HepG2 (cell line): ENCODE measurements at regions not wholly inside any gene's neighbourhood (a gene's known extent, or its start where the extent isn't known, plus 50 kb on each side); places are given as distances from the start of the nearest gene placed in this dataset.

Experiments used
- ATAC-seq: fragments of 200-7000 bp; cut with Tn5 transposase; 3 replicates; pipeline ENCODE4 v1.9.1; 2020; ENCODE audit warnings: mild to moderate bottlenecking, moderate library complexity
- BruUV-seq: library from RNA; stranded (reverse); fragments of 400-500 nt; replicated peaks from 2 replicates; lab custom pipeline; 2021; lab: Mats Ljungman, UMichigan
- CTCF ChIA-PET: fragments of 300-600 bp; formaldehyde crosslinking; extraction: SDS; loops from one replicate; lab custom pipeline; 2021; ENCODE audit warnings: low total read pairs, inconsistent platforms, low intra/inter-chr PET ratio; lab: Yijun Ruan, JAX
- POLR2A ChIA-PET: fragments of 350-600 bp; sonication (Branson Sonifier 250); formaldehyde crosslinking; loops from one replicate; lab custom pipeline; 2020; ENCODE audit warnings: antibody characterized with exemption, inconsistent platforms; lab: Yijun Ruan, JAX
- DNase-seq: peaks from one replicate; pipeline ENCODE4 v3.0.0-alpha.2; 2015; ENCODE audit warnings: low spot score
- FAIRE-seq: peaks from 3 replicates; lab custom pipeline; 2011; peaks lifted over from hg19 to GRCh38; lab: Jason Lieb, UNC
- H2AFZ ChIP-seq: one replicate; pipeline ENCODE4 v1.6.1; 2011; ENCODE audit warnings: low read length, inconsistent platforms
- H3K27ac ChIP-seq: fragments of 300-600 bp; 3 replicates; pipeline ENCODE4 v1.8.0; 2011; ENCODE audit warnings: mixed run types, mild to moderate bottlenecking, mixed read lengths, low read length, inconsistent platforms; ENCODE audit not compliant: insufficient read depth; ENCODE audit errors: extremely low read length
- H3K27me3 ChIP-seq, 2 experiments: fragments of 200-600 bp in 1 of 2; 2 replicates in 1 of 2; 3 replicates in 1 of 2; pipeline versions ENCODE4 v1.6.0 to v1.8.0; 2011; ENCODE audit warnings: low read length in 2 of 2, mild to moderate bottlenecking in 2 of 2, moderate library complexity in 2 of 2, inconsistent platforms in 1 of 2; ENCODE audit not compliant: insufficient read depth in 2 of 2, control insufficient read depth in 1 of 2
- H3K36me3 ChIP-seq, 2 experiments: fragments of 200-600 bp in 1 of 2; replicated peaks in 1 of 2; 2 replicates in 1 of 2; 3 replicates in 1 of 2; pipeline versions ENCODE4 v1.5.1 to v1.8.0; 2011; ENCODE audit warnings: low read length in 2 of 2, inconsistent platforms in 1 of 2; ENCODE audit not compliant: insufficient read depth in 2 of 2, control insufficient read depth in 1 of 2
- H3K4me1 ChIP-seq: 2 replicates; pipeline ENCODE4 v1.5.1; 2012; ENCODE audit warnings: low read length, inconsistent platforms; ENCODE audit not compliant: insufficient read depth
- H3K4me2 ChIP-seq: 2 replicates; pipeline ENCODE4 v1.6.0; 2011; ENCODE audit warnings: low read depth, low read length, inconsistent platforms
- H3K4me3 ChIP-seq, 3 experiments: fragments of 200-600 bp in 1 of 3; sonication (generic), shearing (Covaris generic) in 1 of 3; replicated peaks in 1 of 3; 2 replicates each; pipeline ENCODE4 v1.5.1; 2011 to 2016; ENCODE audit warnings: low read length in 3 of 3, inconsistent platforms in 2 of 3, low read depth in 2 of 3, mild to moderate bottlenecking in 2 of 3, control low read depth in 1 of 3, mixed read lengths in 1 of 3; ENCODE audit not compliant: insufficient read depth in 1 of 3
- H3K79me2 ChIP-seq: one replicate; pipeline ENCODE4 v1.6.1; 2011; ENCODE audit warnings: low read length, inconsistent platforms; ENCODE audit not compliant: insufficient read depth
- H3K9ac ChIP-seq: 2 replicates; pipeline ENCODE4 v1.6.0; 2011; ENCODE audit warnings: mild to moderate bottlenecking, low read depth, low read length, inconsistent platforms; ENCODE audit not compliant: insufficient read depth
- H3K9me3 ChIP-seq: 2 replicates; pipeline ENCODE4 v1.5.1; 2012; ENCODE audit warnings: mild to moderate bottlenecking, low read length
- H4K20me1 ChIP-seq: 2 replicates; pipeline ENCODE4 v1.6.0; 2011; ENCODE audit warnings: inconsistent platforms, mild to moderate bottlenecking, low read length, moderate library complexity; ENCODE audit not compliant: insufficient read depth
- CTCF ChIP-seq: sonication (generic); formaldehyde crosslinking; IDR thresholded peaks from 2 replicates; pipeline ENCODE4 v1.5.0; 2020; ENCODE audit warnings: mild to moderate bottlenecking, missing genetic modification reagents, moderate library complexity
- ELF3 ChIP-seq: IDR thresholded peaks from 2 replicates; pipeline ENCODE4 v1.6.1; 2016; ENCODE audit warnings: missing genetic modification reagents, missing compliant biosample characterization
- EP300 ChIP-seq, 3 experiments: sonication (generic) in 1 of 3; formaldehyde crosslinking in 1 of 3; IDR thresholded peaks; 2 replicates each; pipeline versions ENCODE4 v1.5.1 to v1.6.1; 2011 to 2020; ENCODE audit warnings: low read depth in 2 of 3, low read length in 2 of 3, borderline replicate concordance in 1 of 3, improper control_type of control experiment in 1 of 3, mild to moderate bottlenecking in 1 of 3, missing genetic modification reagents in 1 of 3, moderate library complexity in 1 of 3
- HNF4A ChIP-seq: sonication (generic); formaldehyde crosslinking; IDR thresholded peaks from 2 replicates; pipeline ENCODE4 v1.4.0; 2020; ENCODE audit warnings: missing genetic modification reagents
- KLF6 ChIP-seq: IDR thresholded peaks from 2 replicates; pipeline ENCODE4 v1.8.0; 2016; ENCODE audit warnings: missing biosample characterization, missing genetic modification reagents
- PPARG ChIP-seq: conservative IDR thresholded peaks from 2 replicates; pipeline ENCODE4 v1.6.1; 2016; ENCODE audit warnings: missing biosample characterization, missing genetic modification reagents
- SP140L ChIP-seq: sonication (generic); formaldehyde crosslinking; IDR thresholded peaks from 2 replicates; pipeline ENCODE4 v1.4.0; 2020; ENCODE audit warnings: missing genetic modification reagents, borderline replicate concordance
- YEATS4 ChIP-seq: sonication (generic); formaldehyde crosslinking; IDR thresholded peaks from 2 replicates; pipeline ENCODE4 v1.4.0; 2020; ENCODE audit warnings: missing genetic modification reagents, borderline replicate concordance
- ZNF264 ChIP-seq: sonication (generic); formaldehyde crosslinking; IDR thresholded peaks from 2 replicates; pipeline ENCODE4 v1.4.0; 2020; ENCODE audit warnings: missing genetic modification reagents
- ZNF772 ChIP-seq: sonication (generic); formaldehyde crosslinking; IDR thresholded peaks from 2 replicates; pipeline ENCODE4 v1.5.0; 2020; ENCODE audit warnings: mild to moderate bottlenecking, missing genetic modification reagents
- WGBS: methylation state at CpG from one replicate; pipeline ENCODE4 v1.1.6; 2017; ENCODE audit warnings: low lambda C conversion rate; 5-methylcytosine and 5-hydroxymethylcytosine counted together
- in situ Hi-C: cut with HindIII; loops from 2 replicates; pipeline ENCODE4 v1.10.0; 2017; ENCODE audit warnings: low pct_unique_long_range_greater_than_20kb; ENCODE audit not compliant: extremely low pct_ligation_motif_present
- intact Hi-C: fragments of 100-400 bp; cut with micrococcal nuclease; formaldehyde crosslinking; loops from one replicate; pipeline ENCODE4 v1.10.0; 2022; ENCODE audit not compliant: unreplicated experiment
- TF ChIP-seq, protein P1 (sequence below): sonication (generic); formaldehyde crosslinking; IDR thresholded peaks from 2 replicates; pipeline ENCODE4 v1.4.0; 2020; ENCODE audit warnings: missing genetic modification reagents, borderline replicate concordance
- TF ChIP-seq, protein P2 (sequence below): sonication (generic); formaldehyde crosslinking; IDR thresholded peaks from 2 replicates; pipeline ENCODE4 v1.4.0; 2020; ENCODE audit warnings: mild to moderate bottlenecking, missing genetic modification reagents
- TF ChIP-seq, protein P3 (sequence below): sonication (generic); formaldehyde crosslinking; IDR thresholded peaks from 2 replicates; pipeline ENCODE4 v1.4.0; 2020; ENCODE audit warnings: missing genetic modification reagents, borderline replicate concordance
- TF ChIP-seq, protein P4 (sequence below): sonication (generic); formaldehyde crosslinking; IDR thresholded peaks from 2 replicates; pipeline ENCODE4 v1.4.0; 2020; ENCODE audit warnings: missing genetic modification reagents

DNA sequence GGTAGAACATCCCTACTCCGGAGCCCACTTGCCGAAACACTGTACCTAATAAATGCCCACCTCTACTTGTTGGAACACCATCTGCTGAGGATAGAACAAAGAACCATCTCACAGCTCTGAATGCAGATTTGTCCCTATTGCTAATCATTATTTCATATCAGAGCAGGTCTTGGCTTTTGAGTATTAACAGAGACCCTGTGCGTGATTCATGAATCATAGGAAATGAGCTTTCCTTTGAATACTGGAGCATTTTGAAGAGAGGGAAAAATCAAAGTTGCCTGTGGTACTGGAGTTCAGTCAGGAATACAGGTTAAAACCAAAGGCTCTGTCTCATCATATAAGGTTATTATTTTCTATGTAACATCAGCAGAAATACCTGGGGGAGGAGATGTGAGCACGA is 1132.3 kb downstream of the XPNPEP1 start:
- CTCF ChIA-PET = no interaction called here
- Histone ChIP-seq H3K79me2 (no peaks in the 10 kb centered on the region), H2AFZ (no peak overlapping the region), H3K36me3 (no peaks in the 10 kb centered on the region), H3K27me3 (no peaks in the 10 kb centered on the region), H3K9me3 (peaks cover 69% of the 10 kb centered on the region), H3K4me1 (no peaks in the 10 kb centered on the region), H3K27ac (no peak overlapping the region), H4K20me1 (no peaks in the 10 kb centered on the region), H3K4me3 (no peak overlapping the region), H3K4me2 (no peak overlapping the region), H3K9ac (no peak overlapping the region)
- DNase-seq (no peak), FAIRE-seq (no peak), ATAC-seq (no peak)
- BruUV-seq = no TSS peak
- WGBS = 76% methylated on average over 4 of the region's 4 CpGs
- in situ Hi-C loops = no loop called here
- POLR2A ChIA-PET = no interaction called here
- intact Hi-C loops = no loop called here
- TF ChIP-seq CTCF = no peak
- no peak for TF ChIP-seq EP300 (IDR thresholded peaks at IDR 0.05; ENCODE audit: low read depth in 2 of 2, low read length in 2 of 2)
- TF ChIP-seq EP300 (CRISPR knock-in tag; IDR thresholded peaks at IDR 0.05; ENCODE audit: borderline replicate concordance) = no peak
- TF ChIP-seq, protein P1, sequence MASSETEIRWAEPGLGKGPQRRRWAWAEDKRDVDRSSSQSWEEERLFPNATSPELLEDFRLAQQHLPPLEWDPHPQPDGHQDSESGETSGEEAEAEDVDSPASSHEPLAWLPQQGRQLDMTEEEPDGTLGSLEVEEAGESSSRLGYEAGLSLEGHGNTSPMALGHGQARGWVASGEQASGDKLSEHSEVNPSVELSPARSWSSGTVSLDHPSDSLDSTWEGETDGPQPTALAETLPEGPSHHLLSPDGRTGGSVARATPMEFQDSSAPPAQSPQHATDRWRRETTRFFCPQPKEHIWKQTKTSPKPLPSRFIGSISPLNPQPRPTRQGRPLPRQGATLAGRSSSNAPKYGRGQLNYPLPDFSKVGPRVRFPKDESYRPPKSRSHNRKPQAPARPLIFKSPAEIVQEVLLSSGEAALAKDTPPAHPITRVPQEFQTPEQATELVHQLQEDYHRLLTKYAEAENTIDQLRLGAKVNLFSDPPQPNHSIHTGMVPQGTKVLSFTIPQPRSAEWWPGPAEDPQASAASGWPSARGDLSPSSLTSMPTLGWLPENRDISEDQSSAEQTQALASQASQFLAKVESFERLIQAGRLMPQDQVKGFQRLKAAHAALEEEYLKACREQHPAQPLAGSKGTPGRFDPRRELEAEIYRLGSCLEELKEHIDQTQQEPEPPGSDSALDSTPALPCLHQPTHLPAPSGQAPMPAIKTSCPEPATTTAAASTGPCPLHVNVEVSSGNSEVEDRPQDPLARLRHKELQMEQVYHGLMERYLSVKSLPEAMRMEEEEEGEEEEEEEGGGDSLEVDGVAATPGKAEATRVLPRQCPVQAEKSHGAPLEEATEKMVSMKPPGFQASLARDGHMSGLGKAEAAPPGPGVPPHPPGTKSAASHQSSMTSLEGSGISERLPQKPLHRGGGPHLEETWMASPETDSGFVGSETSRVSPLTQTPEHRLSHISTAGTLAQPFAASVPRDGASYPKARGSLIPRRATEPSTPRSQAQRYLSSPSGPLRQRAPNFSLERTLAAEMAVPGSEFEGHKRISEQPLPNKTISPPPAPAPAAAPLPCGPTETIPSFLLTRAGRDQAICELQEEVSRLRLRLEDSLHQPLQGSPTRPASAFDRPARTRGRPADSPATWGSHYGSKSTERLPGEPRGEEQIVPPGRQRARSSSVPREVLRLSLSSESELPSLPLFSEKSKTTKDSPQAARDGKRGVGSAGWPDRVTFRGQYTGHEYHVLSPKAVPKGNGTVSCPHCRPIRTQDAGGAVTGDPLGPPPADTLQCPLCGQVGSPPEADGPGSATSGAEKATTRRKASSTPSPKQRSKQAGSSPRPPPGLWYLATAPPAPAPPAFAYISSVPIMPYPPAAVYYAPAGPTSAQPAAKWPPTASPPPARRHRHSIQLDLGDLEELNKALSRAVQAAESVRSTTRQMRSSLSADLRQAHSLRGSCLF = no peak
- TF ChIP-seq KLF6 (CRISPR knock-in tag) = no peak
- no peak for TF ChIP-seq ZNF772
- TF ChIP-seq, protein P2, sequence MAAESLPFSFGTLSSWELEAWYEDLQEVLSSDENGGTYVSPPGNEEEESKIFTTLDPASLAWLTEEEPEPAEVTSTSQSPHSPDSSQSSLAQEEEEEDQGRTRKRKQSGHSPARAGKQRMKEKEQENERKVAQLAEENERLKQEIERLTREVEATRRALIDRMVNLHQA (CRISPR knock-in tag) = no peak
- TF ChIP-seq, protein P3, sequence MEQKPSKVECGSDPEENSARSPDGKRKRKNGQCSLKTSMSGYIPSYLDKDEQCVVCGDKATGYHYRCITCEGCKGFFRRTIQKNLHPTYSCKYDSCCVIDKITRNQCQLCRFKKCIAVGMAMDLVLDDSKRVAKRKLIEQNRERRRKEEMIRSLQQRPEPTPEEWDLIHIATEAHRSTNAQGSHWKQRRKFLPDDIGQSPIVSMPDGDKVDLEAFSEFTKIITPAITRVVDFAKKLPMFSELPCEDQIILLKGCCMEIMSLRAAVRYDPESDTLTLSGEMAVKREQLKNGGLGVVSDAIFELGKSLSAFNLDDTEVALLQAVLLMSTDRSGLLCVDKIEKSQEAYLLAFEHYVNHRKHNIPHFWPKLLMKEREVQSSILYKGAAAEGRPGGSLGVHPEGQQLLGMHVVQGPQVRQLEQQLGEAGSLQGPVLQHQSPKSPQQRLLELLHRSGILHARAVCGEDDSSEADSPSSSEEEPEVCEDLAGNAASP (CRISPR knock-in tag) = no peak
- TF ChIP-seq ELF3 (CRISPR knock-in tag) = no peak
- TF ChIP-seq HNF4A (CRISPR knock-in tag) = no peak
- TF ChIP-seq SP140L (CRISPR knock-in tag) = no peak
- no peak for TF ChIP-seq YEATS4 (CRISPR knock-in tag)
- TF ChIP-seq, protein P4, sequence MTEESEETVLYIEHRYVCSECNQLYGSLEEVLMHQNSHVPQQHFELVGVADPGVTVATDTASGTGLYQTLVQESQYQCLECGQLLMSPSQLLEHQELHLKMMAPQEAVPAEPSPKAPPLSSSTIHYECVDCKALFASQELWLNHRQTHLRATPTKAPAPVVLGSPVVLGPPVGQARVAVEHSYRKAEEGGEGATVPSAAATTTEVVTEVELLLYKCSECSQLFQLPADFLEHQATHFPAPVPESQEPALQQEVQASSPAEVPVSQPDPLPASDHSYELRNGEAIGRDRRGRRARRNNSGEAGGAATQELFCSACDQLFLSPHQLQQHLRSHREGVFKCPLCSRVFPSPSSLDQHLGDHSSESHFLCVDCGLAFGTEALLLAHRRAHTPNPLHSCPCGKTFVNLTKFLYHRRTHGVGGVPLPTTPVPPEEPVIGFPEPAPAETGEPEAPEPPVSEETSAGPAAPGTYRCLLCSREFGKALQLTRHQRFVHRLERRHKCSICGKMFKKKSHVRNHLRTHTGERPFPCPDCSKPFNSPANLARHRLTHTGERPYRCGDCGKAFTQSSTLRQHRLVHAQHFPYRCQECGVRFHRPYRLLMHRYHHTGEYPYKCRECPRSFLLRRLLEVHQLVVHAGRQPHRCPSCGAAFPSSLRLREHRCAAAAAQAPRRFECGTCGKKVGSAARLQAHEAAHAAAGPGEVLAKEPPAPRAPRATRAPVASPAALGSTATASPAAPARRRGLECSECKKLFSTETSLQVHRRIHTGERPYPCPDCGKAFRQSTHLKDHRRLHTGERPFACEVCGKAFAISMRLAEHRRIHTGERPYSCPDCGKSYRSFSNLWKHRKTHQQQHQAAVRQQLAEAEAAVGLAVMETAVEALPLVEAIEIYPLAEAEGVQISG = no peak
- TF ChIP-seq ZNF264 (CRISPR knock-in tag) = no peak
- TF ChIP-seq PPARG (CRISPR knock-in tag) = no peak
